Stimulated activated memory B cell treated with anti-CD40 and anti-IgM and Interleukin-4, amounts not matched to agents 10 μg/mL and 1 μg/mL and 100 μg/mL, for 72 hours (primary cell): ENCODE measurements at regions not wholly inside any gene's neighbourhood (a gene's known extent, or its start where the extent isn't known, plus 50 kb on each side); places are given as distances from the start of the nearest gene placed in this dataset.
A peak's percentile ranks its signal among the peaks of the same experiment; 100 is the strongest.

Experiments used
- ATAC-seq: fragments of 150-1000 bp; cut with Tn5 transposase; 2 replicates; pipeline ENCODE4 v1.10.0; 2021
- H3K27ac Mint-ChIP-seq: one replicate; pipeline ENCODE4 v1.8.0; 2022; ENCODE audit warnings: mild to moderate bottlenecking, mixed read lengths
- H3K27me3 Mint-ChIP-seq: one replicate; pipeline ENCODE4 v1.8.0; 2022; ENCODE audit warnings: mixed read lengths
- H3K36me3 Mint-ChIP-seq: one replicate; pipeline ENCODE4 v1.8.0; 2022; ENCODE audit warnings: mixed read lengths
- H3K4me1 Mint-ChIP-seq: one replicate; pipeline ENCODE4 v1.8.0; 2022; ENCODE audit warnings: mixed read lengths
- H3K4me3 Mint-ChIP-seq: one replicate; pipeline ENCODE4 v1.8.0; 2022; ENCODE audit warnings: mild to moderate bottlenecking, moderate library complexity, mixed read lengths
- H3K9me3 Mint-ChIP-seq: one replicate; pipeline ENCODE4 v1.8.0; 2022; ENCODE audit warnings: mixed read lengths

DNA sequence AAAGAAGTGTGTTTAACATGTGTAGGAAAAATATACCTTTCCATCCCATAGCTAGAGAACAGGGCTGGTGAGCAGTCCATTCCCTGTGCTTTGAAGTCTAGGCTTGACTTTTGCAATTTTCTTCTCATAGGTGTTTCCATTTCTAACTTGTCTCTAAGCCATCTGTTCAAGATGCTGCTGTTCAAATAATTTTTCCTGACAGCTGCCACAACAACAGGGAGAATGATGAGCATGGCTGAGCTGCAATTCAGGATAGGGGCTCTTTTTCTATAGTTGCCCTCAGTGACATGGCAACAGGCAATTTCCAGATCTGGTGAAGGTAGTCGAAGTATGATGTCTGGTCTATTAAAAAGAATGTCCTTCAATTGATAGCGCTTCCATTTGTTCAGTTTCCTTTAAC, 103.0 kb upstream of the HS3ST5 start:
- H3K4me1 Mint-ChIP-seq, result no peaks in the 10 kb centered on the region
- no peak for ATAC-seq
- no peaks in the 10 kb centered on the region for H3K36me3 Mint-ChIP-seq
- H3K4me3 Mint-ChIP-seq, result no peak overlapping the region
- H3K27ac Mint-ChIP-seq, result no peak overlapping the region
- no peaks in the 10 kb centered on the region for H3K27me3 Mint-ChIP-seq
- H3K9me3 Mint-ChIP-seq, result peaks cover 4% of the 10 kb centered on the region

DNA sequence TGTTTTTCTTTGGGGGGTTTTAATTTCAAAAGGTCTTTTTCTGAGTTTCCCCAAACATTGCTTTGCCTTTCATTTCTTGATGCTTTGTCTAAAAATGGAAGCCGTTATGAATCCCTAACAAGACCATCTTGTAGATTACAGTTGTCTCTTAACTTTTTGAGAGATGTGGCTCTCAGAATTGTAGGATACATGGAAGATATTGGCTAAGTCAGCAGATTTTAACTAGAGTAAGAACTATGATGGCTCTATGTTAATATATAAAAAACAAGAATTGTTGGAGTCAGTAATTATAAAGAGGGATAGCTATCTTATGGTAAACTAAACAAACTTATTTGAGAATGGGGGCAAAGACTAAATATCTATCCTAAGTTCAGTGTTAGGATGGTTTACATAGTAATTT, 96.6 kb upstream of the HS3ST5 start:
- Mint-ChIP-seq H3K4me1 (no peaks in the 10 kb centered on the region), H3K27ac (no peak overlapping the region), H3K36me3 (no peaks in the 10 kb centered on the region), H3K27me3 (no peaks in the 10 kb centered on the region), H3K9me3 (no peaks in the 10 kb centered on the region), H3K4me3 (no peak overlapping the region)
- ATAC-seq, result no peak

DNA sequence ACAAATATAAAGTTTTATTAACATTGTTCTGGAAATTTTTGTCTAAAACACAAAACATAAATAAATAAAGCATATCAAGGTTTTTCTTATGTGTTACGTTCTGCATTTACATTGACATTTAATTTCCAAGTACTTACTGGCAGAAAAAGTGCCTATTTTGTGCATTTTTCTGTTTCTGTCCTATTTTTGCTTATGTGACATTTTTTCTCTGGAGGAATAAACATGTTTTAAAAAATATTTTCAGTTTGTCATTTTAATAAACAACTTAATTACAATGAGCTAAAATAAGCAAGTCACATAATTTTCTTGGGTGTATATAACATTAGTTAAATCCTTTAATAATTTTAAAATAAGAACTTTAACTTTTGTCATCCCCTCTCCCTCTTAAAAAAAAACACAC, 94.4 kb upstream of the HS3ST5 start:
- Mint-ChIP-seq H3K9me3 (no peaks in the 10 kb centered on the region), H3K27me3 (no peaks in the 10 kb centered on the region), H3K36me3 (no peaks in the 10 kb centered on the region), H3K4me1 (no peaks in the 10 kb centered on the region), H3K4me3 (no peak overlapping the region), H3K27ac (no peak overlapping the region)
- no peak for ATAC-seq

DNA sequence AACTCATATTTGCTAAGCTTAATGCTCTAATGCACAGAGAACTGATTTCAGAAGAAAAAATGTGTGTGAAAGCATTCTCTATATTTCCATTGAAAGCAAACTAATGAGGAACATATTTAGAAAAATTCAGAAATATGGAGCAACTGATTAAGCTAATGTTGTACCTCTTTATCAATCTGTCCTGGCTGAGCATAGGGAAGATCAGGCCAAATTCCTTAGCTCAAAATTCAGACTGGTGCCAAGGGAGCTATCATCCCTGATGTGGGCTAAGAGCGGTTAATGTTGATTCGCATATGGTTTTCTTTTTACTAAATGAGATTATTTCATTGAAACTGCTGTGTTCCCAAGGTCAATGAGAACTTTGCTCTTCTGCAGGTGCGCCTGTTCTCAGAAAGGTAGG, 93.9 kb upstream of the HS3ST5 start:
- Mint-ChIP-seq H3K4me1 (no peaks in the 10 kb centered on the region), H3K36me3 (no peaks in the 10 kb centered on the region), H3K4me3 (no peak overlapping the region), H3K27ac (no peak overlapping the region), H3K27me3 (no peaks in the 10 kb centered on the region), H3K9me3 (no peaks in the 10 kb centered on the region)
- ATAC-seq, result no peak

DNA sequence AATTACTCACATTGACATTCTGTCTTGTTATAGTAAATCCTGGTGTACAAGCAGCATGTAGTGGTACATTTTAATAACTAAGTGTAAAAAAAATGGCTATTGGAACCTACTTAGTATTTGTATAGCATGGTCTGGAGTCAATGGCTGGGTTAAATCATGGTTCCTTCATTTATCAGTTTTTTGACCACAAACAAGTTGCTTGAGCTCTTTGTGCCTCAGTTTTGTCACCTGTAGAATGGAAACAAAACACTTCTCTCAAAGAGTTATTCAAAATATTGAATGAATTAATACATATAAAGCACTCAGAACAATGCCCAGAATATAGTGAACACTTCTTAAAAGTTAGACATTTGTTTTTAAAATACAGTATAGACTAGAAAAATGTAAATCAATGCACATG, 93.2 kb upstream of the HS3ST5 start:
- ATAC-seq, result no peak
- Mint-ChIP-seq H3K9me3 (no peaks in the 10 kb centered on the region), H3K36me3 (no peaks in the 10 kb centered on the region), H3K4me3 (no peak overlapping the region), H3K27me3 (no peaks in the 10 kb centered on the region), H3K4me1 (no peaks in the 10 kb centered on the region), H3K27ac (no peak overlapping the region)

DNA sequence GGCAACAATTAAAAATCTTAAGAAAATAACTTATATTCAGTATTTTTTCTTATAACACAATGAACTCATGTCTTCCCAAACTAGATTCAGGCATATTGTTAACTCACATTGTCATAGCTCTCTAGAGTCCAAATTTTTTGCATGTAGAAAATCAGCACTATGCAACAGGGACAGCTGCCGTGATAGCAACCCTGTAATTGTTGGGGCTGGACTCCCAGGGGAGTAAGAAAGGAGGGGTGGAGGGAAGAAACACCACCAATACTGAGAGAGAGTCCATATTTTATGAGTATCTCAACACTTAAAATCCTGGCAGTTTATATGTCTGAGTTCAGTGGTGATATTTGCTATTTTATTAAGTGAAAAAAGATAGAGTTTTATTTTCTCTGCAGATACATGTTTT, 89.6 kb upstream of the HS3ST5 start:
- H3K9me3 Mint-ChIP-seq, result no peaks in the 10 kb centered on the region
- no peaks in the 10 kb centered on the region for H3K4me1 Mint-ChIP-seq
- no peak for ATAC-seq
- no peak overlapping the region for H3K27ac Mint-ChIP-seq
- no peak overlapping the region for H3K4me3 Mint-ChIP-seq
- H3K27me3 Mint-ChIP-seq, result no peaks in the 10 kb centered on the region
- H3K36me3 Mint-ChIP-seq, result no peaks in the 10 kb centered on the region

DNA sequence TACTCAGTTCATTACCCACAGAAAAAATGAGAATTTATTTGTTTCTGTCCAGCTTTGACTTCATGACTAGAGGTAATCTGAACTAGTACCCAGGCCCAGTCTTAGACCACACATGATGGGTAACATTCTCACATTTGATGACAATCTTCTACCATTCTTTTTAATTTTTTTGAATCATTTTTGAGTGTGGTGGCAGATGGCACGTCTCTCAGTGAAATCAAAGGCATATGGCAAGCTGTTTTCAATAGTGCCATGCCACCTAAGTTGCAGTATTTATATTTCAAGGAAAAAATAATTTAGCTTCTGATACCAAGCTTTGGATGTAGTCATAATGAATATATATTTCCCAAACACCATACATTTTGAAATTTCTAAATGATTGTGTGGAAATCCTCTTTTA, 88.8 kb upstream of the HS3ST5 start:
- no peak overlapping the region for H3K4me3 Mint-ChIP-seq
- ATAC-seq, result no peak

DNA sequence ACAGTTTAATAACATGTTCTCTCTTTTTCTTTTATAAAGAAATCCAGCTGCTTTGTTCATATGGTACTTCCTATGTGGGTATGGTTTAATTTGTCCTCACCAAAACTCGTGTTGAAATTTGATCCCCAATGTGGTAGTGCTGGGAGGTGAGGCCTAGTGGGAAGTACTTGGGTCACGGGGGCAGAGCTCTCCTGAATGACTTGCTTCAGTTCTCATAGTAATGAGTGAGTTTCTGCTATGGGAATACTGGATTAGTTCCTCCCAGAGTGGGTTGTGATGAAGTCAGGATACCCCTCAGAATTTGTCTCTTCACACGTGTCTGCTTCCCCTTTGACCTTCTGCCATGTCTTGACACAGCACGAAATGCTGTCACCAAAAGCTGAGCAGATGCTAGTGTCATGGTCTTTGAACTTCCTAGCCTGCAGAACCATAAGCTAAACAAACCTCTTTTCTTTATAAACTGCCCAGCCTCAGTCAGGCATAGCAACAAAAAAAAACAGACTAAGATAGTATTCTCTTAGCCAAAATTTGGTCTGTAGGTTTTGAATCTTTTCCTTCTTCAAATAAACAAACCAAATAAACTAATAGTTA, 87.8 kb upstream of the HS3ST5 start:
- no peaks in the 10 kb centered on the region for H3K36me3 Mint-ChIP-seq
- H3K27me3 Mint-ChIP-seq, result no peaks in the 10 kb centered on the region
- ATAC-seq, result no peak
- H3K27ac Mint-ChIP-seq, result no peak overlapping the region
- H3K4me1 Mint-ChIP-seq, result no peaks in the 10 kb centered on the region
- peaks cover 4% of the 10 kb centered on the region for H3K9me3 Mint-ChIP-seq
- H3K4me3 Mint-ChIP-seq, result no peak overlapping the region

More for the DNA sequence above, 88.8 kb upstream of the HS3ST5 start:
- H3K36me3 Mint-ChIP-seq, result no peaks in the 10 kb centered on the region
- H3K4me1 Mint-ChIP-seq, result no peaks in the 10 kb centered on the region
- no peaks in the 10 kb centered on the region for H3K27me3 Mint-ChIP-seq
- no peak overlapping the region for H3K27ac Mint-ChIP-seq
- peaks cover 3% of the 10 kb centered on the region for H3K9me3 Mint-ChIP-seq

DNA sequence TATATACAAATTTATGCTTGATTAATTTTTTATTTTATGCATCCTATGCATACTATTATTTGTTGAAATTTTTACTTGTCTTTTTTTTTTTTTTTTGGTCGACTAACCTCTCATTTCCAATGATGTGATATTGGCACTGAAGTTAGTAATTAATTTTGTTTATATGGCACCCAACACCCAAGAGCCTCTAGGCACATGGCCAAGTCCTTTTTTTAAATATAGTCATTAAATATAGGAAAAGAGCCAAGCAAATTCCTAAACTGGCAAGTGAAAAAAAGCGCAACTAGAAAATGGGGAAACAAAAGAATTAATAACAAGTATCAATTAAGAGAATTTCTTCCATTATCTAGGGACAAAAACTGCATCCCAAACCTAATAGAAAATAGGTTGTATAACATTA, 85.5 kb upstream of the HS3ST5 start:
- no peaks in the 10 kb centered on the region for H3K27me3 Mint-ChIP-seq
- H3K4me3 Mint-ChIP-seq, result no peak overlapping the region
- no peaks in the 10 kb centered on the region for H3K36me3 Mint-ChIP-seq
- ATAC-seq, result no peak
- H3K27ac Mint-ChIP-seq, result no peak overlapping the region
- no peaks in the 10 kb centered on the region for H3K4me1 Mint-ChIP-seq
- H3K9me3 Mint-ChIP-seq, result peaks cover 11% of the 10 kb centered on the region

DNA sequence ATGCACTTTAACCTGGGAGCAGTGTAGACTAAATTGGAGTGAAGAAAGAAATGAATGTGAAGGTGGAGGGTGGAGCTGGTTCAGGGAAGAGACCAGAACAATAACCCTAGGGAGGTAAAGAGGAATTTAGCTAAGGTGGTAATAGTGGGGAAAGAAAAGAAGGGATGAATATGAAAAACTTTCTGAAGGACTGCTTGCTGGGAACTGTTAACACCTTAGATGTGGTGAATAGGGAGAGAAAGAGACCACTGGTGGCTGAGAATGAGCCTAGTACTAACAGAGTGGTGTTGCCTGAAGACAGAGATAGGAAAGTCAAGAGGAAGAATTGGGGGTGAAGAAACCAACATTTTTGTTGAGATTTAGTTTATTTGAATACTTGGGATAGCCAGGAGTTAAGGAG, 78.4 kb upstream of the HS3ST5 start:
- no peaks in the 10 kb centered on the region for H3K36me3 Mint-ChIP-seq

DNA sequence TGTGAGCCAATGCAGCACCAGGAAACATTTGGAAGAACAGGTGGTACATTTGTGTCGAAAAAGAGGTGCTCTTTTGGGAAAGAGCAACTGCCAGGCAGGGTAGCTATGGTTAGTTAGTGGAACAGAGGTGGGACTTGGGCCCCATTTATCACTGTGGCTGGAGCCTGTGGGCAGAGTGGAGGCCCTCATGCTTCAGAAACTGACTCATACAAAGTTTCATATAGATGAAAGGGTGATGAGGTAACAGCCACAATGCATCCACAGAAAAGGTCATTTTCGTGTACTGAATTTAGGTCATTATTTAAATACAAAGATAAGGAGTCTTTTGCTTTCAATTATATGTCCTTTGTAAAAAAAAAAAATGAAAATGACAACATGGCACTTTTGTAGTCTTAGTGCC, 76.4 kb upstream of the HS3ST5 start:
- Mint-ChIP-seq H3K27ac (no peak overlapping the region), H3K36me3 (no peaks in the 10 kb centered on the region), H3K9me3 (peaks cover 2% of the 10 kb centered on the region), H3K4me3 (no peak overlapping the region), H3K4me1 (no peaks in the 10 kb centered on the region), H3K27me3 (no peaks in the 10 kb centered on the region)
- ATAC-seq, result no peak

More for the DNA sequence above, 78.4 kb upstream of the HS3ST5 start:
- Mint-ChIP-seq H3K4me3 (no peak overlapping the region), H3K27ac (no peak overlapping the region), H3K4me1 (no peaks in the 10 kb centered on the region), H3K9me3 (peaks cover 7% of the 10 kb centered on the region), H3K27me3 (no peaks in the 10 kb centered on the region)
- no peak for ATAC-seq

DNA sequence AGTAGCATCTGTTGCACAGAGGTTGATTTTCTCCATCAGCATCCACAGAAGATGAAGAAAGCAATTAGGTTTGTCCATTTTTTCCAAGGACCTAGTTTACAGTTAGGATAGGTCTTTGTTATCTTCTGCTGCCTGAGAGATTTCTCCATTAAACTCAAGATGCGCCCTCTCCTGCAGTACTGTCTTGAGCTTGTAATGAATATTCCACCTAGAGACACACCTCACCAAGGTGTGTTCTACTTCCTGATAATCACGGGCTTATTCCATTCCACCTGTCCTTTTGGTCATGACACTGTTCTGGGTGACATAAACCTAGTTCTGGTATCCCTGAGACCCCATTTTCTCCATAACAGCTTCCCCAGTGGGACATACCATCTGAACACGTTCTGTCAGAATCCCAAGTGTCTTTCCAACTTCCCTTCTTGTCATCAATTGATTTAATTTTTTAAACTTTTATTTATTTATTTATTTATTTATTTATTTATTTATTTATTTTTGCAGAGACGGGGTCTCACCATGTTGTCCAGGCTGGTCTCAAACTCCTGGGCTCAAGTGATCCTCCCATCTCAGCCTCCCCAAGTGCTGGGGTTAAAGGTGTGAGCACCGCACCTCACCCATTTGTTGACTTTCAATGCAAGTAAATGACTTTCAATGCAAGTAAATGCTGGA, 75.6 kb upstream of the HS3ST5 start:
- ATAC-seq, result no peak
- Mint-ChIP-seq H3K27ac (no peak overlapping the region), H3K27me3 (no peaks in the 10 kb centered on the region), H3K4me1 (no peaks in the 10 kb centered on the region), H3K9me3 (no peaks in the 10 kb centered on the region), H3K36me3 (no peaks in the 10 kb centered on the region), H3K4me3 (no peak overlapping the region)

DNA sequence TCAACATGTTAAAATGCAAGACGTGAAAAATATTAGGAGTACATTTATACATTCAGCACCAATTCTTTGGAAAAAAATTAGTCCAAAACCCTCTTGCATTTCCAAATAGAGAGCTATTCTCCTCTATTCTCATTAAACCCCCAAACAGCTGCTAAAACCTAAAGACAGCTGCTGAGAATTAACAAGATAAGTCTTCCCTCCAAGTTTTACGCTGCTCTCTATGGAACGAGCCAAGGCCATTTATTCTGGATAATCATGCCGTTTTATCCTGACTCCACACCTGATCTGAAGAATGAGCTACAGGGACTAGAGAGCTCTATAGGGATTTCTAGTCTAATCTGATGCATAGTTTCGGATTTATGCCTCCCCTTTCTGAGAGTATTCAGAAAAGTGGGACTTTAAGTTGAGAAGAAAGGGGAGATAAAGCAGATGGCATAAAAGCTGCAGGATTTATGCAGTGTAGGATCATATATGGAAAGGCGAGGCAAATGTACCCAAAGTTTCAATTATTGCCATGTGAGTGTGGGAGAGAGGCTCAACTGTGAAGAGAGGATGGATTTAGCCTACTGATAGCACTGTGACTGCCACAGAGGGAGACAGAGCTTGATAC, 64.7 kb upstream of the HS3ST5 start:
- Mint-ChIP-seq H3K36me3 (no peaks in the 10 kb centered on the region), H3K4me1 (no peaks in the 10 kb centered on the region), H3K27ac (no peak overlapping the region), H3K27me3 (no peaks in the 10 kb centered on the region), H3K4me3 (no peak overlapping the region), H3K9me3 (no peaks in the 10 kb centered on the region)
- ATAC-seq, result no peak

DNA sequence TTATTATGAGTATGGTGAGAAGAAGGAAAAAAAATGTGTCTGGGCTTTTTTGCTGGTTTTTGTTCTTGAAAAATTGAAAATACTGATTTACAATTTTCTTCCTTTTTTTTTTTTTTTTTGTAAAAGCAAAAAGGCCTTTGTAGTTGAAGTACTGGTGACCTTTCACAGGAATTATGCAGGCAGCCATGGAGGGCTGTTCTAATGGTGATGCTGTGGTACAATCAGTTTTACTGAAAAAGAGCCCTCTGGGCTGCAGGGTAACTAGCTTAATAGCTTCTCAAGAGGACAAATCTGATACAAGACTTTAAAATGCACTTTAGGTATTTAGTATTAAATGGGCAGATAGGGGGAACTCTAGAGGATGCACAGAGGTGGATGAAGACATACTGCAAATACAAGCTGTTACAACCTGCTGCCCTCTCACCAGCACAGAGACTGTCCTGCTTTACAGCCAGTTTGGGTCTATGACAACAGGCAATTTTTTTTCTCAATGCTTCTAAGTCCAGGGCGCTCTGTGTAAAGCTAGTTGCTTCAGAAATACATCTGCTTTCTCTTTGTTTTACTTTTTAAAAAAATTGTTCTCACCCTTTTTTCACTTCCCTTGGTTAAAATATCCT, 61.6 kb upstream of the HS3ST5 start:
- no peak overlapping the region for H3K27ac Mint-ChIP-seq
- no peaks in the 10 kb centered on the region for H3K36me3 Mint-ChIP-seq
- H3K4me1 Mint-ChIP-seq, result no peaks in the 10 kb centered on the region
- peak; percentile 54 for ATAC-seq
- H3K9me3 Mint-ChIP-seq, result no peaks in the 10 kb centered on the region
- H3K27me3 Mint-ChIP-seq, result no peaks in the 10 kb centered on the region
- no peak overlapping the region for H3K4me3 Mint-ChIP-seq

DNA sequence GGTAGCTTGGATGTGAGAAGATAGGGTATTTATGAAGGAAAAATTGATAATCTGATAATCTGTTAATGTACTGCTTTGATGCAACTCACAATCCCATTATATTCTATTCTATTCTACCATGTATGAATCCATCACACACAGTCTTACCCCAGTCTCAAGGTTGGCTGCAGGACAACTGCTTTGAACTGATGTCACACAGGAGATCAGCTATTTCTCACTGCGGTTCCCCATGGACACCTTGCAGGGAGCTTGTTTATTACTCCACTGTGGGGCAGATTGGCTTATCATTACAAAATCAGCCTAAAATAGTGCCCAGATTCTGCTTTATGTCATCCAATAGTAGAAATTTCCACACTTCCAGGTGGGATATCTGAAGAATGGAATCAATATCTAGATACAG, 61.0 kb upstream of the HS3ST5 start:
- H3K36me3 Mint-ChIP-seq, result no peaks in the 10 kb centered on the region
- H3K27me3 Mint-ChIP-seq, result no peaks in the 10 kb centered on the region
- peak; percentile 34 for ATAC-seq

DNA sequence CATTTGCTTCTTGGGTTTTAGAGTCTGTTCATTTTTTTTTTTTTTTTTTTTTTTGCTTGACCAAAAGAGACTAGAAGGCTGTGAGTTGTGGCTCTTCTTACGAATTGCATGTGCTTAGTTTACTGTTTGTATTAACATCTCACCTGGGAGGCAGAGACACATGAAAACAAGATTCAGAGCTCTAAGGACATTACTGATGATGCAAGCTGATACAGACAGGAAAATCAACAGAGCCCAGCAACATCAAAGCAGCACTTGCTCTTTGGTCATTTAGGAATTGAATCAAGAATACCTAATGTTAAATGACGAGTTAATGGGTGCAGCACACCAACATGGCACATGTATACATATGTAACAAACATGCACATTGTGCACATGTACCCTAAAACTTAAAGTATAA, 55.7 kb upstream of the HS3ST5 start:
- no peak overlapping the region for H3K27ac Mint-ChIP-seq
- H3K4me1 Mint-ChIP-seq, result no peaks in the 10 kb centered on the region
- no peak for ATAC-seq
- H3K36me3 Mint-ChIP-seq, result no peaks in the 10 kb centered on the region
- H3K9me3 Mint-ChIP-seq, result peaks cover 4% of the 10 kb centered on the region
- no peaks in the 10 kb centered on the region for H3K27me3 Mint-ChIP-seq
- no peak overlapping the region for H3K4me3 Mint-ChIP-seq

More for the DNA sequence above, 61.0 kb upstream of the HS3ST5 start:
- Mint-ChIP-seq H3K27ac (no peak overlapping the region), H3K9me3 (no peaks in the 10 kb centered on the region), H3K4me1 (no peaks in the 10 kb centered on the region), H3K4me3 (no peak overlapping the region)
